HCT116 (cell line): ENCODE measurements at regions not wholly inside any gene's neighbourhood (a gene's known extent, or its start where the extent isn't known, plus 50 kb on each side); places are given as distances from the start of the nearest gene placed in this dataset.

ENCODE experiments used
- ATAC-seq: fragments of 200-7000 bp; cut with Tn5 transposase; 2 replicates; pipeline ENCODE4 v1.9.1; 2020; ENCODE audit warnings: mild to moderate bottlenecking, moderate library complexity
- BruUV-seq: library from RNA; stranded (reverse); fragments of 400-500 nt; replicated peaks from 2 replicates; lab custom pipeline; 2021; lab: Mats Ljungman, UMichigan
- CTCF ChIA-PET: fragments of 300-600 bp; sonication (Branson Sonifier 250); formaldehyde crosslinking; loops from one replicate; lab custom pipeline; 2021; ENCODE audit warnings: antibody characterized with exemption; lab: Charles Lee
- POLR2A ChIA-PET: fragments of 300-600, 350-600 bp; sonication (Branson Sonifier 250); formaldehyde crosslinking; loops from one replicate; lab custom pipeline; 2021; ENCODE audit warnings: antibody characterized with exemption; lab: Charles Lee
- RAD21 ChIA-PET, 2 experiments: fragments of 300-600 bp; sonication (Branson Sonifier 250); formaldehyde crosslinking; loops; one replicate each; lab custom pipeline; 2023; ENCODE audit warnings: low total read pairs in 2 of 2; ENCODE audit not compliant: uncharacterized antibody in 2 of 2, unreplicated experiment in 2 of 2, low non-redundant PET in 1 of 2; lab: Charles Lee
- DNase-seq: peaks from one replicate; pipeline ENCODE4 v3.0.0-alpha.2; 2010; ENCODE audit warnings: low read depth, low spot score
- H2AFZ ChIP-seq: fragments of 200-600 bp; shearing (Covaris generic), sonication (generic); 2 replicates; pipeline ENCODE4 v1.6.1; 2017; ENCODE audit warnings: low read depth, mixed run types, mixed read lengths, antibody characterized with exemption, low read length; ENCODE audit not compliant: poor library complexity, severe bottlenecking
- H3K27ac ChIP-seq: 2 replicates; pipeline ENCODE4 v1.5.1; 2012; ENCODE audit warnings: low read depth, low read length
- H3K27me3 ChIP-seq: fragments of 200-600 bp; sonication (generic); 2 replicates; pipeline ENCODE4 v1.6.1; 2016; ENCODE audit warnings: mixed run types, low read length, mixed read lengths; ENCODE audit not compliant: insufficient read depth
- H3K36me3 ChIP-seq, 2 experiments: fragments of 200-500 bp in 1 of 2; fragments of 200-600 bp in 1 of 2; sonication (Bioruptor generic) in 1 of 2; sonication (generic) in 1 of 2; 2 replicates each; pipeline versions ENCODE4 v1.5.1 to v1.6.1; 2014 to 2016; ENCODE audit warnings: low read length in 2 of 2, inconsistent platforms in 1 of 2, mixed read lengths in 1 of 2, mixed run types in 1 of 2; ENCODE audit not compliant: insufficient read depth in 2 of 2, control insufficient read depth in 1 of 2
- H3K4me1 ChIP-seq, 2 experiments: fragments of 200-600 bp in 1 of 2; sonication (generic) in 1 of 2; 2 replicates each; pipeline versions ENCODE4 v1.5.1 to v1.6.1; 2012 to 2017; ENCODE audit warnings: low read length in 2 of 2, inconsistent platforms in 1 of 2, mild to moderate bottlenecking in 1 of 2, mixed read lengths in 1 of 2, mixed run types in 1 of 2, moderate library complexity in 1 of 2; ENCODE audit not compliant: insufficient read depth in 2 of 2, control insufficient read depth in 1 of 2
- H3K4me2 ChIP-seq: fragments of 200-600 bp; sonication (generic); 2 replicates; pipeline ENCODE4 v1.6.1; 2017; ENCODE audit warnings: mixed run types, low read length, mixed read lengths
- H3K4me3 ChIP-seq, 2 experiments: fragments of 200-600 bp in 1 of 2; sonication (generic) in 1 of 2; replicated peaks in 1 of 2; 2 replicates each; pipeline ENCODE4 v1.5.1; 2011 to 2016; ENCODE audit warnings: low read length in 2 of 2, control low read depth in 1 of 2, low read depth in 1 of 2, mild to moderate bottlenecking in 1 of 2, mixed read lengths in 1 of 2, mixed run types in 1 of 2
- H3K79me2 ChIP-seq: fragments of 200-600 bp; sonication (generic); 2 replicates; pipeline ENCODE4 v1.6.1; 2017; ENCODE audit warnings: mild to moderate bottlenecking, mixed run types, low read length, moderate library complexity, mixed read lengths; ENCODE audit not compliant: insufficient read depth
- H3K9ac ChIP-seq: fragments of 200-600 bp; sonication (generic); 2 replicates; pipeline ENCODE4 v1.6.1; 2016; ENCODE audit warnings: low read length, mixed read lengths
- H3K9me2 ChIP-seq: fragments of 200-600 bp; sonication (generic), shearing (Covaris generic); 2 replicates; pipeline ENCODE4 v1.6.1; 2017; ENCODE audit warnings: mixed run types, mild to moderate bottlenecking, moderate library complexity; ENCODE audit not compliant: insufficient read depth
- H3K9me3 ChIP-seq, 2 experiments: fragments of 200-500 bp in 1 of 2; fragments of 200-600 bp in 1 of 2; sonication (Bioruptor generic) in 1 of 2; sonication (generic) in 1 of 2; 2 replicates each; pipeline ENCODE4 v1.6.1; 2014 to 2017; ENCODE audit warnings: low read length in 2 of 2, mixed read lengths in 2 of 2, inconsistent platforms in 1 of 2, low read depth in 1 of 2, mild to moderate bottlenecking in 1 of 2, mixed run types in 1 of 2, moderate library complexity in 1 of 2; ENCODE audit not compliant: control insufficient read depth in 1 of 2, insufficient read depth in 1 of 2
- H4K20me1 ChIP-seq: fragments of 200-600 bp; sonication (generic), shearing (Covaris generic); 2 replicates; pipeline ENCODE4 v1.6.1; 2017; ENCODE audit warnings: mixed run types, mild to moderate bottlenecking, moderate library complexity; ENCODE audit not compliant: insufficient read depth
- EGR1 ChIP-seq: IDR thresholded peaks from 2 replicates; pipeline ENCODE4 v1.6.1; 2012; ENCODE audit warnings: low read depth
- EZH2 ChIP-seq: fragments of 200-600 bp; sonication (generic); IDR thresholded peaks from 2 replicates; pipeline ENCODE4 v1.6.1; 2017; ENCODE audit warnings: antibody characterized with exemption, mixed run types
- EZH2phosphoT487 ChIP-seq: fragments of 200-600 bp; IDR thresholded peaks from 2 replicates; pipeline ENCODE4 v1.6.1; 2018; ENCODE audit warnings: antibody characterized with exemption, borderline replicate concordance
- MAX ChIP-seq: IDR thresholded peaks from 2 replicates; pipeline ENCODE4 v1.6.1; 2012
- POLR2A ChIP-seq: IDR thresholded peaks from 2 replicates; pipeline ENCODE4 v1.7.0; 2011; ENCODE audit warnings: borderline replicate concordance; ENCODE audit not compliant: insufficient read depth, insufficient read length; ENCODE audit errors: extremely low read depth
- POLR2AphosphoS5 ChIP-seq: IDR thresholded peaks from 2 replicates; pipeline ENCODE4 v1.6.1; 2011; ENCODE audit warnings: mild to moderate bottlenecking, low read depth, low read length, moderate library complexity
- SP1 ChIP-seq: IDR thresholded peaks from 2 replicates; pipeline ENCODE4 v1.6.1; 2012; ENCODE audit warnings: low read depth
- ZBTB33 ChIP-seq: IDR thresholded peaks from 2 replicates; pipeline ENCODE4 v1.6.1; 2011; ENCODE audit warnings: mild to moderate bottlenecking, low read length, moderate library complexity; ENCODE audit not compliant: insufficient replicate concordance; ENCODE audit errors: extremely low read depth
- ZNF274 ChIP-seq: fragments of 200-500 bp; sonication (Bioruptor generic); IDR thresholded peaks from 2 replicates; pipeline ENCODE4 v1.6.1; 2014; ENCODE audit warnings: mild to moderate bottlenecking, low read depth, low read length, inconsistent platforms
- intact Hi-C: fragments of 100-400 bp; cut with micrococcal nuclease; formaldehyde crosslinking; loops from 2 replicates; pipeline ENCODE4 v1.10.0; 2022

GRCh38 chr3:72593881-72594397 lies 254.3 kb downstream of the SHQ1 start:
- no peak overlapping the region for H3K27ac ChIP-seq
- H2AFZ ChIP-seq = no peak overlapping the region
- H3K79me2 ChIP-seq = no peaks in the 10 kb centered on the region
- H3K36me3 ChIP-seq = no peaks in the 10 kb centered on the region
- H3K9me3 ChIP-seq = no peaks in the 10 kb centered on the region
- CTCF ChIA-PET = no interaction called here
- H3K4me3 ChIP-seq = no peak overlapping the region
- H3K4me1 ChIP-seq = peaks cover 14 to 24% of the 10 kb centered on the region in 2 experiments
- no peak overlapping the region for H3K4me2 ChIP-seq
- intact Hi-C loops = loop anchor here (10.0 kb wide), 1 partner anchor 291 kb away; the partner anchor contains the start of gene GXYLT2
- H3K9me2 ChIP-seq = no peaks in the 10 kb centered on the region
- ATAC-seq (no peak), DNase-seq (no peak)
- H4K20me1 ChIP-seq = no peaks in the 10 kb centered on the region
- no TSS peak for BruUV-seq
- TF ChIP-seq ZBTB33 (no peak), POLR2A (no peak), POLR2AphosphoS5 (no peak), SP1 (no peak), EGR1 (no peak), ZNF274 (no peak), EZH2 (no peak), MAX (no peak), EZH2phosphoT487 (no peak)
- H3K27me3 ChIP-seq = no peaks in the 10 kb centered on the region
- RAD21 ChIA-PET = no interaction called here
- H3K9ac ChIP-seq = no peak overlapping the region
- POLR2A ChIA-PET = no interaction called here
